Tibial nerve (tissue), 4 donors: ENCODE measurements at regions not wholly inside any gene's neighbourhood (a gene's known extent, or its start where the extent isn't known, plus 50 kb on each side); places are given as distances from the start of the nearest gene placed in this dataset.
"Not testable (repeated sequence)": the region's sequence is repeated elsewhere in the genome, so short reads cannot be mapped to it uniquely, and the experiment has no call there.

Source experiments
- EP300 ChIP-seq, 2 donors: sonication (generic); formaldehyde crosslinking; IDR thresholded peaks; one replicate each; pipeline ENCODE4 v1.6.1; 2017; ENCODE audit warnings: antibody characterized with exemption in 2 of 2, mild to moderate bottlenecking in 1 of 2
- POLR2A ChIP-seq, 2 donors: fragments of 450-650 bp; IDR thresholded peaks; one replicate each; pipeline ENCODE4 v1.6.1; 2017; ENCODE audit warnings: antibody characterized with exemption in 2 of 2, mild to moderate bottlenecking in 2 of 2, moderate library complexity in 2 of 2
- TF ChIP-seq, protein P1 (sequence below), 5 experiments: fragments of 200-600 bp in 3 of 5; fragments of 450-650 bp in 2 of 5; sonication (generic) in 3 of 5; IDR thresholded peaks; one replicate each; pipeline ENCODE4 v1.5.1; 2016 to 2019; ENCODE audit warnings: antibody characterized with exemption in 5 of 5, mild to moderate bottlenecking in 3 of 5, moderate library complexity in 2 of 5

DNA sequence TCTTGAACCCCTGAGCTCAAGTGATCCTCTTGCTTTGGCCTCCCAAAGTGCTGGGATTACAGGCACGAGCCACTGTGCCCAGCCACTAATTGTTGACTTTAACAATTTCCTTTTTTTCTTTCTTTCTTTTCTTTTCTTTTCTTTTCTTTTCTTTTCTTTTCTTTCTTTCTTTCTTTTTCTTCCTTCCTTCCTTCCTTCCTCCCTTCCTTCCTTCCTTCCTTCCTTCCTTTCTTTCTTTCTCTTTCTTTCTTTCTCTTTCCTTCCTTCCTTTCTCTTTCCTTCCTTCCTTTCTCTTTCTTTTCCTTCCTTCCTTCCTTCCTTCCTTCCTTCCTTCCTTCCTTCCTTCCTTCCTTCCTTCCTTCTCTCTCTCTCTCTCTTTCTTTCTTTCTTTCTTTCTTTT is 97.7 kb downstream of the TSN start:
- TF ChIP-seq, protein P1, sequence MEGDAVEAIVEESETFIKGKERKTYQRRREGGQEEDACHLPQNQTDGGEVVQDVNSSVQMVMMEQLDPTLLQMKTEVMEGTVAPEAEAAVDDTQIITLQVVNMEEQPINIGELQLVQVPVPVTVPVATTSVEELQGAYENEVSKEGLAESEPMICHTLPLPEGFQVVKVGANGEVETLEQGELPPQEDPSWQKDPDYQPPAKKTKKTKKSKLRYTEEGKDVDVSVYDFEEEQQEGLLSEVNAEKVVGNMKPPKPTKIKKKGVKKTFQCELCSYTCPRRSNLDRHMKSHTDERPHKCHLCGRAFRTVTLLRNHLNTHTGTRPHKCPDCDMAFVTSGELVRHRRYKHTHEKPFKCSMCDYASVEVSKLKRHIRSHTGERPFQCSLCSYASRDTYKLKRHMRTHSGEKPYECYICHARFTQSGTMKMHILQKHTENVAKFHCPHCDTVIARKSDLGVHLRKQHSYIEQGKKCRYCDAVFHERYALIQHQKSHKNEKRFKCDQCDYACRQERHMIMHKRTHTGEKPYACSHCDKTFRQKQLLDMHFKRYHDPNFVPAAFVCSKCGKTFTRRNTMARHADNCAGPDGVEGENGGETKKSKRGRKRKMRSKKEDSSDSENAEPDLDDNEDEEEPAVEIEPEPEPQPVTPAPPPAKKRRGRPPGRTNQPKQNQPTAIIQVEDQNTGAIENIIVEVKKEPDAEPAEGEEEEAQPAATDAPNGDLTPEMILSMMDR (IDR thresholded peaks at IDR 0.05), result not testable (repeated sequence)
- TF ChIP-seq POLR2A, EP300 (IDR thresholded peaks at IDR 0.05): not testable (repeated sequence)
